ENCODE measurements at regions not wholly inside any gene's neighbourhood (a gene's known extent, or its start where the extent isn't known, plus 50 kb on each side); places are given as distances from the start of the nearest gene placed in this dataset.

- no CpG with 5 or more reads among the region's 9 CpGs for WGBS (ENCODE audit: extremely low coverage, insufficient coverage, low lambda C conversion rate)
- H3K4me3 ChIP-seq (ENCODE audit: low read length), result no peak overlapping the region
Measured at GRCh38 chr15:91706322-91707032, 147.0 kb upstream of the SLCO3A1 start.

GRCh38 chr15:91710080-91710698 is 143.3 kb upstream of the SLCO3A1 start:
- Histone ChIP-seq H3K4me1 (ENCODE audit: control insufficient read depth, low read depth, low read length) (peaks cover 2% of the 10 kb centered on the region), H3K56ac (ENCODE audit: low read length) (no peak overlapping the region), H3K27me3 (ENCODE audit: insufficient read depth, low read length, poor library complexity) (no peaks in the 10 kb centered on the region), H4K8ac (ENCODE audit: low read depth, low read length) (no peak overlapping the region), H3K9ac (ENCODE audit: low read length) (no peak overlapping the region), H2AK5ac (ENCODE audit: low read length) (no peak overlapping the region), H2BK5ac (ENCODE audit: low read length) (no peak overlapping the region), H3K36me3 (ENCODE audit: control insufficient read depth, insufficient read depth, low read length) (no peaks in the 10 kb centered on the region), H3K79me2 (ENCODE audit: control insufficient read depth, insufficient read depth, low read length) (no peaks in the 10 kb centered on the region), H3K4me3 (ENCODE audit: low read length) (no peak overlapping the region), H3K23ac (ENCODE audit: low read length) (no peak overlapping the region), H3K4me2 (ENCODE audit: low read length) (no peak overlapping the region), H2BK15ac (replicated peaks; ENCODE audit: low read depth) (no peak overlapping the region), H2BK120ac (ENCODE audit: low read depth, low read length) (no peak overlapping the region), H3K27ac (ENCODE audit: low read depth, low read length) (no peak overlapping the region), H3K4ac (ENCODE audit: low read depth, low read length) (no peak overlapping the region), H3K18ac (ENCODE audit: low read length) (no peak overlapping the region), H3K79me1 (ENCODE audit: low read length) (no peaks in the 10 kb centered on the region), H4K5ac (ENCODE audit: low read length) (no peak overlapping the region)
- WGBS (ENCODE audit: extremely low coverage, insufficient coverage, low lambda C conversion rate), result no CpG with 5 or more reads among the region's 3 CpGs
- peak; percentile 80 for DNase-seq

More at GRCh38 chr15:91706322-91707032, 147.0 kb upstream of the SLCO3A1 start:
- no peak overlapping the region for H2AK5ac ChIP-seq (ENCODE audit: low read length)
- H3K27ac ChIP-seq (ENCODE audit: low read depth, low read length), result no peak overlapping the region
- DNase-seq, result peak; percentile 98
- H3K79me2 ChIP-seq (ENCODE audit: control insufficient read depth, insufficient read depth, low read length), result no peaks in the 10 kb centered on the region
- H3K23ac ChIP-seq (ENCODE audit: low read length), result no peak overlapping the region
- no peaks in the 10 kb centered on the region for H3K27me3 ChIP-seq (ENCODE audit: insufficient read depth, low read length, poor library complexity)
- peak overlapping the region; percentile 80 for H3K18ac ChIP-seq (ENCODE audit: low read length)
- no peak overlapping the region for H3K4ac ChIP-seq (ENCODE audit: low read depth, low read length)
- H3K4me2 ChIP-seq (ENCODE audit: low read length), result no peak overlapping the region
- H2BK5ac ChIP-seq (ENCODE audit: low read length), result no peak overlapping the region
- no peak overlapping the region for H4K5ac ChIP-seq (ENCODE audit: low read length)
- H3K36me3 ChIP-seq (ENCODE audit: control insufficient read depth, insufficient read depth, low read length), result no peaks in the 10 kb centered on the region
- H2BK15ac ChIP-seq (replicated peaks; ENCODE audit: low read depth), result no peak overlapping the region
- H3K4me1 ChIP-seq (ENCODE audit: control insufficient read depth, low read depth, low read length), result peaks cover 2% of the 10 kb centered on the region
- no peak overlapping the region for H3K9ac ChIP-seq (ENCODE audit: low read length)
- H3K79me1 ChIP-seq (ENCODE audit: low read length), result no peaks in the 10 kb centered on the region
- H4K8ac ChIP-seq (ENCODE audit: low read depth, low read length), result no peak overlapping the region
- H3K56ac ChIP-seq (ENCODE audit: low read length), result peak overlapping the region; percentile 42
- no peak overlapping the region for H2BK120ac ChIP-seq (ENCODE audit: low read depth, low read length)

- H3K36me3 ChIP-seq (ENCODE audit: control insufficient read depth, insufficient read depth, low read length), result no peaks in the 10 kb centered on the region
- no peaks in the 10 kb centered on the region for H3K79me1 ChIP-seq (ENCODE audit: low read length)
- no peak overlapping the region for H4K8ac ChIP-seq (ENCODE audit: low read depth, low read length)
- H4K5ac ChIP-seq (ENCODE audit: low read length), result no peak overlapping the region
- H2BK15ac ChIP-seq (replicated peaks; ENCODE audit: low read depth), result no peak overlapping the region
- H3K9ac ChIP-seq (ENCODE audit: low read length), result no peak overlapping the region
- H2BK120ac ChIP-seq (ENCODE audit: low read depth, low read length), result no peak overlapping the region
- H2BK5ac ChIP-seq (ENCODE audit: low read length), result no peak overlapping the region
- DNase-seq, result no peak
- WGBS (ENCODE audit: extremely low coverage, insufficient coverage, low lambda C conversion rate), result no CpG with 5 or more reads among the region's 9 CpGs
- H3K18ac ChIP-seq (ENCODE audit: low read length), result no peak overlapping the region
- no peak overlapping the region for H3K23ac ChIP-seq (ENCODE audit: low read length)
- no peaks in the 10 kb centered on the region for H3K79me2 ChIP-seq (ENCODE audit: control insufficient read depth, insufficient read depth, low read length)
- H3K27me3 ChIP-seq (ENCODE audit: insufficient read depth, low read length, poor library complexity), result no peaks in the 10 kb centered on the region
- no peak overlapping the region for H2AK5ac ChIP-seq (ENCODE audit: low read length)
- no peak overlapping the region for H3K4me3 ChIP-seq (ENCODE audit: low read length)
- no peak overlapping the region for H3K4ac ChIP-seq (ENCODE audit: low read depth, low read length)
- no peak overlapping the region for H3K4me2 ChIP-seq (ENCODE audit: low read length)
- H3K4me1 ChIP-seq (ENCODE audit: control insufficient read depth, low read depth, low read length), result no peaks in the 10 kb centered on the region
- H3K27ac ChIP-seq (ENCODE audit: low read depth, low read length), result no peak overlapping the region
- no peak overlapping the region for H3K56ac ChIP-seq (ENCODE audit: low read length)
Measured at GRCh38 chr15:91711384-91712033, 142.0 kb upstream of the SLCO3A1 start.

GRCh38 chr15:91712286-91712685 is 141.2 kb upstream of the SLCO3A1 start:
- H3K9ac ChIP-seq (ENCODE audit: low read length), result no peak overlapping the region
- no peak overlapping the region for H3K18ac ChIP-seq (ENCODE audit: low read length)
- H3K56ac ChIP-seq (ENCODE audit: low read length), result no peak overlapping the region
- H3K4me2 ChIP-seq (ENCODE audit: low read length), result no peak overlapping the region
- no peak overlapping the region for H4K8ac ChIP-seq (ENCODE audit: low read depth, low read length)
- H2AK5ac ChIP-seq (ENCODE audit: low read length), result no peak overlapping the region
- DNase-seq, result no peak
- H2BK5ac ChIP-seq (ENCODE audit: low read length), result no peak overlapping the region
- no peaks in the 10 kb centered on the region for H3K36me3 ChIP-seq (ENCODE audit: control insufficient read depth, insufficient read depth, low read length)
- no peaks in the 10 kb centered on the region for H3K4me1 ChIP-seq (ENCODE audit: control insufficient read depth, low read depth, low read length)
- H2BK15ac ChIP-seq (replicated peaks; ENCODE audit: low read depth), result no peak overlapping the region
- no peaks in the 10 kb centered on the region for H3K79me2 ChIP-seq (ENCODE audit: control insufficient read depth, insufficient read depth, low read length)
- no peak overlapping the region for H3K27ac ChIP-seq (ENCODE audit: low read depth, low read length)
- WGBS (ENCODE audit: extremely low coverage, insufficient coverage, low lambda C conversion rate), result no CpG with 5 or more reads among the region's 7 CpGs
- no peak overlapping the region for H3K4ac ChIP-seq (ENCODE audit: low read depth, low read length)
- H3K27me3 ChIP-seq (ENCODE audit: insufficient read depth, low read length, poor library complexity), result no peaks in the 10 kb centered on the region
- no peak overlapping the region for H3K23ac ChIP-seq (ENCODE audit: low read length)
- no peak overlapping the region for H2BK120ac ChIP-seq (ENCODE audit: low read depth, low read length)
- H3K79me1 ChIP-seq (ENCODE audit: low read length), result no peaks in the 10 kb centered on the region
- H4K5ac ChIP-seq (ENCODE audit: low read length), result no peak overlapping the region
- H3K4me3 ChIP-seq (ENCODE audit: low read length), result no peak overlapping the region

- no peaks in the 10 kb centered on the region for H3K4me1 ChIP-seq (ENCODE audit: control insufficient read depth, low read depth, low read length)
- H3K4me2 ChIP-seq (ENCODE audit: low read length), result no peak overlapping the region
- H3K18ac ChIP-seq (ENCODE audit: low read length), result no peak overlapping the region
- H4K5ac ChIP-seq (ENCODE audit: low read length), result no peak overlapping the region
- H3K23ac ChIP-seq (ENCODE audit: low read length), result no peak overlapping the region
- no peak for DNase-seq
- H3K27me3 ChIP-seq (ENCODE audit: insufficient read depth, low read length, poor library complexity), result no peaks in the 10 kb centered on the region
- H3K79me1 ChIP-seq (ENCODE audit: low read length), result no peaks in the 10 kb centered on the region
- no peak overlapping the region for H3K56ac ChIP-seq (ENCODE audit: low read length)
- H3K27ac ChIP-seq (ENCODE audit: low read depth, low read length), result no peak overlapping the region
- no peak overlapping the region for H4K8ac ChIP-seq (ENCODE audit: low read depth, low read length)
- H3K4me3 ChIP-seq (ENCODE audit: low read length), result no peak overlapping the region
- no CpG with 5 or more reads among the region's 3 CpGs for WGBS (ENCODE audit: extremely low coverage, insufficient coverage, low lambda C conversion rate)
- no peak overlapping the region for H2AK5ac ChIP-seq (ENCODE audit: low read length)
- H3K36me3 ChIP-seq (ENCODE audit: control insufficient read depth, insufficient read depth, low read length), result no peaks in the 10 kb centered on the region
- H3K4ac ChIP-seq (ENCODE audit: low read depth, low read length), result no peak overlapping the region
- no peak overlapping the region for H3K9ac ChIP-seq (ENCODE audit: low read length)
- H2BK15ac ChIP-seq (replicated peaks; ENCODE audit: low read depth), result no peak overlapping the region
- no peak overlapping the region for H2BK120ac ChIP-seq (ENCODE audit: low read depth, low read length)
- H2BK5ac ChIP-seq (ENCODE audit: low read length), result no peak overlapping the region
- no peaks in the 10 kb centered on the region for H3K79me2 ChIP-seq (ENCODE audit: control insufficient read depth, insufficient read depth, low read length)
Measured at GRCh38 chr15:91716536-91716935, 137.0 kb upstream of the SLCO3A1 start.
